ENCODE measurements at regions not wholly inside any gene's neighbourhood (a gene's known extent, or its start where the extent isn't known, plus 50 kb on each side); places are given as distances from the start of the nearest gene placed in this dataset.

- Histone ChIP-seq H4K91ac (ENCODE audit: insufficient read depth, low read depth, low read length) (no peak overlapping the region), H3K9ac (ENCODE audit: low read depth, low read length) (no peak overlapping the region), H3K14ac (replicated peaks; ENCODE audit: low read depth, low read length) (no peak overlapping the region), H3K23ac (ENCODE audit: low read depth, low read length) (no peak overlapping the region), H4K20me1 (ENCODE audit: insufficient read depth, low read length) (no peaks in the 10 kb centered on the region), H3K56ac (ENCODE audit: extremely low read depth, insufficient read depth, low read length) (no peak overlapping the region), H2AK9ac (replicated peaks; ENCODE audit: low read depth, low read length, poor library complexity) (no peak overlapping the region), H3K18ac (ENCODE audit: low read depth, low read length) (no peak overlapping the region), H2BK120ac (ENCODE audit: low read depth, low read length) (no peak overlapping the region), H3K27me3 (ENCODE audit: control insufficient read depth, insufficient read depth, low read length) (no peaks in the 10 kb centered on the region), H3K79me1 (ENCODE audit: low read depth in 1 of 2, low read length in 2 of 2) (no peaks in the 10 kb centered on the region), H3K4me3 (ENCODE audit: insufficient read depth, low read depth, low read length) (no peak overlapping the region), H3K27ac (ENCODE audit: insufficient read depth, low read length) (no peak overlapping the region), H3K9me1 (ENCODE audit: insufficient read depth, low read length) (no peaks in the 10 kb centered on the region), H2BK15ac (ENCODE audit: low read depth, low read length) (no peak overlapping the region), H3K4me2 (ENCODE audit: low read depth, low read length) (no peak overlapping the region), H4K5ac (ENCODE audit: low read depth, low read length) (no peak overlapping the region), H2BK5ac (ENCODE audit: low read depth, low read length, poor library complexity, severe bottlenecking) (no peak overlapping the region), H2AFZ (replicated peaks; ENCODE audit: low read length, poor library complexity) (no peak overlapping the region), H3K4ac (ENCODE audit: low read depth, low read length) (no peak overlapping the region), H4K8ac (ENCODE audit: low read depth in 2 of 2, low read length in 2 of 2) (no peak overlapping the region), H2AK5ac (ENCODE audit: low read depth, low read length) (no peak overlapping the region), H2BK20ac (ENCODE audit: low read depth, low read length) (no peak overlapping the region), H3K4me1 (ENCODE audit: control insufficient read depth, insufficient read depth, low read length) (no peaks in the 10 kb centered on the region), H3K36me3 (ENCODE audit: control insufficient read depth, insufficient read depth, low read length) (no peaks in the 10 kb centered on the region), H3K9me3 (ENCODE audit: control insufficient read depth, insufficient read depth, low read length) (no peaks in the 10 kb centered on the region)
- ChIA-PET POLR2A (ENCODE audit: unreplicated experiment) (no interaction called here), CTCF (no interaction called here)
- no TSS peak for BruUV-seq (replicated peaks)
- TF ChIP-seq USF2 (IDR thresholded peaks at IDR 0.05; ENCODE audit: low read depth, low read length) = no peak
- TF ChIP-seq BHLHE40 (IDR thresholded peaks at IDR 0.05; ENCODE audit: low read depth, low read length) = no peak
- TF ChIP-seq, protein P1, sequence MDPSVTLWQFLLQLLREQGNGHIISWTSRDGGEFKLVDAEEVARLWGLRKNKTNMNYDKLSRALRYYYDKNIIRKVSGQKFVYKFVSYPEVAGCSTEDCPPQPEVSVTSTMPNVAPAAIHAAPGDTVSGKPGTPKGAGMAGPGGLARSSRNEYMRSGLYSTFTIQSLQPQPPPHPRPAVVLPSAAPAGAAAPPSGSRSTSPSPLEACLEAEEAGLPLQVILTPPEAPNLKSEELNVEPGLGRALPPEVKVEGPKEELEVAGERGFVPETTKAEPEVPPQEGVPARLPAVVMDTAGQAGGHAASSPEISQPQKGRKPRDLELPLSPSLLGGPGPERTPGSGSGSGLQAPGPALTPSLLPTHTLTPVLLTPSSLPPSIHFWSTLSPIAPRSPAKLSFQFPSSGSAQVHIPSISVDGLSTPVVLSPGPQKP (IDR thresholded peaks at IDR 0.05; ENCODE audit: borderline replicate concordance, low read depth, low read length) = no peak
- TF ChIP-seq CHD1 (IDR thresholded peaks at IDR 0.05; ENCODE audit: low read depth, low read length) = no peak
- TF ChIP-seq NFE2L2 (IDR thresholded peaks at IDR 0.05; ENCODE audit: low read depth, low read length) = no peak
- TF ChIP-seq SMC3 (IDR thresholded peaks at IDR 0.05; ENCODE audit: low read depth, low read length) = no peak
- TF ChIP-seq MAFK (IDR thresholded peaks at IDR 0.05; ENCODE audit: low read depth, low read length) = no peak
- no peak for TF ChIP-seq MAZ (IDR thresholded peaks at IDR 0.05; ENCODE audit: borderline replicate concordance, low read depth, low read length)
- no peak for TF ChIP-seq CTCF (conservative IDR thresholded peaks at IDR 0.05; ENCODE audit: low read depth, low read length)
- TF ChIP-seq RFX5 (IDR thresholded peaks at IDR 0.05; ENCODE audit: low read depth, low read length) = no peak
- no peak for TF ChIP-seq POLR2A (IDR thresholded peaks at IDR 0.05; ENCODE audit: low read depth, low read length)
- TF ChIP-seq CEBPB (IDR thresholded peaks at IDR 0.05; ENCODE audit: low read depth, low read length) = no peak
- TF ChIP-seq MXI1 (IDR thresholded peaks at IDR 0.05; ENCODE audit: borderline replicate concordance, low read depth, low read length) = no peak
- TF ChIP-seq RAD21 (IDR thresholded peaks at IDR 0.05; ENCODE audit: low read length) = no peak
- no peak for TF ChIP-seq FOS (IDR thresholded peaks at IDR 0.05; ENCODE audit: low read depth, low read length)
- TF ChIP-seq RCOR1 (IDR thresholded peaks at IDR 0.05; ENCODE audit: insufficient replicate concordance, low read length) = no peak
- dilution Hi-C loops (cut with HindIII; ENCODE audit: low sequenced_read_pairs, unreplicated experiment) = no loop called here
- in situ Hi-C loops (cut with MboI; ENCODE audit: low sequenced_read_pairs) = no loop called here
- ATAC-seq (ENCODE audit: low read depth) (no peak), DNase-seq (no peak)
- no CpG with 5 or more reads among the region's 4 CpGs for WGBS, 2 experiments (ENCODE audit: extremely low coverage in 2 of 2, insufficient read length in 1 of 2)
- intact Hi-C loops (cut with micrococcal nuclease) = no loop called here
These were observed 998.6 kb downstream of the TTLL7 start for GRCh38 chr1:83000286-83000685.
